HCT116 (cell line): ENCODE measurements at regions not wholly inside any gene's neighbourhood (a gene's known extent, or its start where the extent isn't known, plus 50 kb on each side); places are given as distances from the start of the nearest gene placed in this dataset.

Experiments
- ATAC-seq: fragments of 200-7000 bp; cut with Tn5 transposase; 2 replicates; pipeline ENCODE4 v1.9.1; 2020; ENCODE audit warnings: mild to moderate bottlenecking, moderate library complexity
- BruUV-seq: library from RNA; stranded (reverse); fragments of 400-500 nt; replicated peaks from 2 replicates; lab custom pipeline; 2021; lab: Mats Ljungman, UMichigan
- CTCF ChIA-PET: fragments of 300-600 bp; sonication (Branson Sonifier 250); formaldehyde crosslinking; loops from one replicate; lab custom pipeline; 2021; ENCODE audit warnings: antibody characterized with exemption; lab: Charles Lee
- POLR2A ChIA-PET: fragments of 300-600, 350-600 bp; sonication (Branson Sonifier 250); formaldehyde crosslinking; loops from one replicate; lab custom pipeline; 2021; ENCODE audit warnings: antibody characterized with exemption; lab: Charles Lee
- RAD21 ChIA-PET, 2 experiments: fragments of 300-600 bp; sonication (Branson Sonifier 250); formaldehyde crosslinking; loops; one replicate each; lab custom pipeline; 2023; ENCODE audit warnings: low total read pairs in 2 of 2; ENCODE audit not compliant: uncharacterized antibody in 2 of 2, unreplicated experiment in 2 of 2, low non-redundant PET in 1 of 2; lab: Charles Lee
- DNase-seq: peaks from one replicate; pipeline ENCODE4 v3.0.0-alpha.2; 2010; ENCODE audit warnings: low read depth, low spot score
- H2AFZ ChIP-seq: fragments of 200-600 bp; shearing (Covaris generic), sonication (generic); 2 replicates; pipeline ENCODE4 v1.6.1; 2017; ENCODE audit warnings: low read depth, mixed run types, mixed read lengths, antibody characterized with exemption, low read length; ENCODE audit not compliant: poor library complexity, severe bottlenecking
- H3K27ac ChIP-seq: 2 replicates; pipeline ENCODE4 v1.5.1; 2012; ENCODE audit warnings: low read depth, low read length
- H3K27me3 ChIP-seq: fragments of 200-600 bp; sonication (generic); 2 replicates; pipeline ENCODE4 v1.6.1; 2016; ENCODE audit warnings: mixed run types, low read length, mixed read lengths; ENCODE audit not compliant: insufficient read depth
- H3K36me3 ChIP-seq, 2 experiments: fragments of 200-500 bp in 1 of 2; fragments of 200-600 bp in 1 of 2; sonication (Bioruptor generic) in 1 of 2; sonication (generic) in 1 of 2; 2 replicates each; pipeline versions ENCODE4 v1.5.1 to v1.6.1; 2014 to 2016; ENCODE audit warnings: low read length in 2 of 2, inconsistent platforms in 1 of 2, mixed read lengths in 1 of 2, mixed run types in 1 of 2; ENCODE audit not compliant: insufficient read depth in 2 of 2, control insufficient read depth in 1 of 2
- H3K4me1 ChIP-seq, 2 experiments: fragments of 200-600 bp in 1 of 2; sonication (generic) in 1 of 2; 2 replicates each; pipeline versions ENCODE4 v1.5.1 to v1.6.1; 2012 to 2017; ENCODE audit warnings: low read length in 2 of 2, inconsistent platforms in 1 of 2, mild to moderate bottlenecking in 1 of 2, mixed read lengths in 1 of 2, mixed run types in 1 of 2, moderate library complexity in 1 of 2; ENCODE audit not compliant: insufficient read depth in 2 of 2, control insufficient read depth in 1 of 2
- H3K4me2 ChIP-seq: fragments of 200-600 bp; sonication (generic); 2 replicates; pipeline ENCODE4 v1.6.1; 2017; ENCODE audit warnings: mixed run types, low read length, mixed read lengths
- H3K4me3 ChIP-seq, 2 experiments: fragments of 200-600 bp in 1 of 2; sonication (generic) in 1 of 2; replicated peaks in 1 of 2; 2 replicates each; pipeline ENCODE4 v1.5.1; 2011 to 2016; ENCODE audit warnings: low read length in 2 of 2, control low read depth in 1 of 2, low read depth in 1 of 2, mild to moderate bottlenecking in 1 of 2, mixed read lengths in 1 of 2, mixed run types in 1 of 2
- H3K79me2 ChIP-seq: fragments of 200-600 bp; sonication (generic); 2 replicates; pipeline ENCODE4 v1.6.1; 2017; ENCODE audit warnings: mild to moderate bottlenecking, mixed run types, low read length, moderate library complexity, mixed read lengths; ENCODE audit not compliant: insufficient read depth
- H3K9ac ChIP-seq: fragments of 200-600 bp; sonication (generic); 2 replicates; pipeline ENCODE4 v1.6.1; 2016; ENCODE audit warnings: low read length, mixed read lengths
- H3K9me2 ChIP-seq: fragments of 200-600 bp; sonication (generic), shearing (Covaris generic); 2 replicates; pipeline ENCODE4 v1.6.1; 2017; ENCODE audit warnings: mixed run types, mild to moderate bottlenecking, moderate library complexity; ENCODE audit not compliant: insufficient read depth
- H3K9me3 ChIP-seq, 2 experiments: fragments of 200-500 bp in 1 of 2; fragments of 200-600 bp in 1 of 2; sonication (Bioruptor generic) in 1 of 2; sonication (generic) in 1 of 2; 2 replicates each; pipeline ENCODE4 v1.6.1; 2014 to 2017; ENCODE audit warnings: low read length in 2 of 2, mixed read lengths in 2 of 2, inconsistent platforms in 1 of 2, low read depth in 1 of 2, mild to moderate bottlenecking in 1 of 2, mixed run types in 1 of 2, moderate library complexity in 1 of 2; ENCODE audit not compliant: control insufficient read depth in 1 of 2, insufficient read depth in 1 of 2
- H4K20me1 ChIP-seq: fragments of 200-600 bp; sonication (generic), shearing (Covaris generic); 2 replicates; pipeline ENCODE4 v1.6.1; 2017; ENCODE audit warnings: mixed run types, mild to moderate bottlenecking, moderate library complexity; ENCODE audit not compliant: insufficient read depth
- CBX3 ChIP-seq: IDR thresholded peaks from 2 replicates; pipeline ENCODE4 v1.6.1; 2012; ENCODE audit warnings: low read depth
- EGR1 ChIP-seq: IDR thresholded peaks from 2 replicates; pipeline ENCODE4 v1.6.1; 2012; ENCODE audit warnings: low read depth
- ELF1 ChIP-seq: IDR thresholded peaks from 2 replicates; pipeline ENCODE4 v1.6.1; 2012; ENCODE audit warnings: low read depth, borderline replicate concordance
- JUND ChIP-seq: IDR thresholded peaks from 2 replicates; pipeline ENCODE4 v1.6.1; 2012
- RAD21 ChIP-seq: IDR thresholded peaks from 2 replicates; pipeline ENCODE4 v1.6.1; 2012; ENCODE audit warnings: low read depth, mild to moderate bottlenecking
- SIN3A ChIP-seq: IDR thresholded peaks from 2 replicates; pipeline ENCODE4 v1.6.1; 2012; ENCODE audit warnings: low read depth
- SP1 ChIP-seq: IDR thresholded peaks from 2 replicates; pipeline ENCODE4 v1.6.1; 2012; ENCODE audit warnings: low read depth
- SRF ChIP-seq: IDR thresholded peaks from 2 replicates; pipeline ENCODE4 v1.6.1; 2012; ENCODE audit warnings: low read depth
- TCF7L2 ChIP-seq: IDR thresholded peaks from 2 replicates; pipeline ENCODE4 v1.7.0; 2011; ENCODE audit warnings: borderline replicate concordance, inconsistent platforms; ENCODE audit not compliant: insufficient read depth, insufficient read length; ENCODE audit errors: extremely low read depth
- YY1 ChIP-seq: IDR thresholded peaks from 2 replicates; pipeline ENCODE4 v1.6.1; 2011; ENCODE audit warnings: low read length, low read depth, moderate library complexity, mild to moderate bottlenecking; ENCODE audit not compliant: insufficient replicate concordance; ENCODE audit errors: extremely low read depth
- ZBTB33 ChIP-seq: IDR thresholded peaks from 2 replicates; pipeline ENCODE4 v1.6.1; 2011; ENCODE audit warnings: mild to moderate bottlenecking, low read length, moderate library complexity; ENCODE audit not compliant: insufficient replicate concordance; ENCODE audit errors: extremely low read depth
- intact Hi-C: fragments of 100-400 bp; cut with micrococcal nuclease; formaldehyde crosslinking; loops from 2 replicates; pipeline ENCODE4 v1.10.0; 2022

- no peak overlapping the region for H3K9ac ChIP-seq
- no peaks in the 10 kb centered on the region for H3K27me3 ChIP-seq
- BruUV-seq = no TSS peak
- no peaks in the 10 kb centered on the region for H3K4me1 ChIP-seq
- H3K27ac ChIP-seq = no peak overlapping the region
- H2AFZ ChIP-seq = no peak overlapping the region
- TF ChIP-seq SP1 = no peak
- TF ChIP-seq TCF7L2 = no peak
- TF ChIP-seq CBX3 = no peak
- no peak for TF ChIP-seq YY1
- TF ChIP-seq JUND = no peak
- no peak for TF ChIP-seq EGR1
- no peak for TF ChIP-seq ELF1
- no peak for TF ChIP-seq RAD21
- no peak for TF ChIP-seq ZBTB33
- TF ChIP-seq SRF = no peak
- TF ChIP-seq SIN3A = no peak
- no peaks in the 10 kb centered on the region for H3K36me3 ChIP-seq
- H3K79me2 ChIP-seq = no peaks in the 10 kb centered on the region
- RAD21 ChIA-PET = no interaction called here
- intact Hi-C loops = no loop called here
- ATAC-seq = no peak
- H3K9me3 ChIP-seq = no peaks in the 10 kb centered on the region
- no peak overlapping the region for H3K4me2 ChIP-seq
- CTCF ChIA-PET = no interaction called here
- no peak overlapping the region for H3K4me3 ChIP-seq
- POLR2A ChIA-PET = no interaction called here
- no peak for DNase-seq
- H4K20me1 ChIP-seq = no peaks in the 10 kb centered on the region
- H3K9me2 ChIP-seq = no peaks in the 10 kb centered on the region
These were observed 51.9 kb upstream of the LPGAT1 start for GRCh38 chr1:211882381-211883004.
